Colon (tissue), 2 donors: ENCODE measurements at regions not wholly inside any gene's neighbourhood (a gene's known extent, or its start where the extent isn't known, plus 50 kb on each side); places are given as distances from the start of the nearest gene placed in this dataset.
A peak's percentile ranks its signal among the peaks of the same experiment; 100 is the strongest.

Experiments used
- FAIRE-seq: peaks from 2 replicates; lab custom pipeline; 2012; peaks lifted over from hg19 to GRCh38; lab: Jason Lieb, UNC
- donor health status: control.
- donor health status: control.

GRCh38 chr4:74649193-74649592 is 145.1 kb downstream of the BTC start:
- FAIRE-seq = no peak

DNA sequence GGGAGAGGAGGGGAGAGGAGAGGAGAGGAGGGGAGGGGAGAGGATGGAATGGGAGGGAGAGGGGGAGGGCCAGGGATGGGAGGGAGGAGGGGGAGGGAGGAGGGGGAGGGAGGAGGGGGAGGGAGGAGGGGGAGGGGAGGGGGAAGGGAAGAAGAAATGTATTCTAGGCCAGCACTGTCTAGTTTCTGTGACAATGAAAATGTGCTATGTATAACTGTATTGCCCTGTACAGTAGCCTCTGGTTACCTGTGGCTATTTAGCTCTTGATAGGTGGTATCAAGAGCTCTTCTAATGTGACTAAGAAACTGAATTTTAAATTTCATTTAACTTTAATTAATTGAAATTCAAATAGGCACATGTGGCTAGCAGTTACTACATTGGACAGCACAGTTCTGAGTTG is 143.1 kb downstream of the BTC start:
- FAIRE-seq = no peak

DNA sequence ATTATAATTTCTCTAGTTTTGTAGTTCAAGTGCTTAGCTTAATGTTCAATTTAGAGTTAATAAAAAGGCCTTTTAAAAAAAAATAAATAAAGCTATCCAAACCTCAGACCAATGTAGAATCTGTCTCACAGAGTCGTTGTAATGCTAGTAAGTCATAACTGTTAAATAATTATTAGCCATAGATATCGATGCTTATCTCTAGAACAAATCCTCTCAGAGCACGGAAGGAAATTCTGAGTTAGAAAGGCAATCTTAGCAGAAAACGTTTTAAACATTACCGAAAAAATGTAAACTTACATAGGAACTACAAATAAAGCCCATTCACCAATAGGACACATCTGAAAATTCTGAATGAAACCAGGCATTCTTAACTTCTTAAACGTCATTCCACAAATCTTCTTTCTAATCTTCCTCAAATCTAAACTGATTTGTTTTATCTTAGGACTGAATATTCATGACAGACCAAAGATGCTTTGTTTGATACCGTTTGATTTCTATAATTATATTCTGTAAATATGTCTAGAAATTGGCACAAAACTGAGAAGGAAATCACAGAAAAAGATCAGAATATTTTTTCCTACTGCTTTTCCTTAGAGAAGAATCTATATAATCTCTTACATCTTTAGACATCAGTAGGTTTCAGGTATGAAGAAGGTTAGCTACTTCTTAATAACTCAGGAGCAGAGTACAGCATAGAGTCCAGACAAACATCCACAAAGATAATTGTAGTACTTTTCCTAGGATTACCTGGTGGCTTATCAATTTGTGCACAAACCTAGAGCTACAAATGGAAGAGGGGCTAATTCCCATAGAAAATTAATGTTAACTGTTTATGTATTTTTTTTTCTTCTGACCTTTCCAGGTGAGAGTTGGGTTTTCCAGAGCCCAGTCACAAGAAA is 140.7 kb downstream of the BTC start:
- FAIRE-seq = no peak

DNA sequence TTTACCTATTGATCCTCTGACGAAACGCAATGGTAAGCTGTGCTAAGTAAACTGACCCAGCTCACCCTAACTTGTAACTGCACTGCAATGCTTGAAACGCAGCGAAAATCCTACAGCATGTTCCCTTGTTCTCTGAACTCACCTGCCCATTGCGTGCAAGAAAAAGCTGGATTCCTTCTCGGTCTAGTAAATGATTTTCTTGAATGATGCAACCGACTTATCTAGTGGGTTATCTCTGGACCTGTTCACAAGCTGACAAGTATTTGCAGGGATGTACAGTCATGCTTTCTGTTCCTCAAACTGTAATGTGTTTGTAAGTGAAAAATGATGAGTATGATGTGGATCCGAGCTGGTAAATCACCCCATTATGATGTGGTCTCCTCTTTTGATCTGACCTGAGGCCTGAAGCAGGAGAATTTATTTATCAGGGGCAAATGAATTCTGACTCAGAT is 140.1 kb downstream of the BTC start:
- FAIRE-seq = no peak

- FAIRE-seq = no peak
These were observed 137.7 kb downstream of the BTC start for GRCh38 chr4:74656596-74656995.

DNA sequence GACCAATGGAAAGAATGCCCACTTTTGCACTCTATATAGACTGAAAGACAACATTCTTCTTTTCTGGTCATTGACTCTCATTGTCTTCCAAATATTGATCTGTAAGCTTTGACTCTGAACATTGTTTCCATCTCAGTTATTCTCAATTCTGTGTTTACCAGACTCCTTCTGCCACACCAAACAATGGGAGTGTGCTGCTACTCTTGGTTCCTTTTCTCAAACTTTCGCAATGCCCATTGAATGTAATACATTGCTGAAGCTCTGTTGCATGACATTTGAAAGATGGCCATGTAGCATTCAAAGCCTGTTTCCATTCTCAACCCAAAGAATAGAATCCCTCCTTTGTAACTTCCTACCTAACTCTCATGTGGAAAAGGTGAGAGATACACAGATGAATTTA is 136.2 kb downstream of the BTC start:
- no peak for FAIRE-seq

DNA sequence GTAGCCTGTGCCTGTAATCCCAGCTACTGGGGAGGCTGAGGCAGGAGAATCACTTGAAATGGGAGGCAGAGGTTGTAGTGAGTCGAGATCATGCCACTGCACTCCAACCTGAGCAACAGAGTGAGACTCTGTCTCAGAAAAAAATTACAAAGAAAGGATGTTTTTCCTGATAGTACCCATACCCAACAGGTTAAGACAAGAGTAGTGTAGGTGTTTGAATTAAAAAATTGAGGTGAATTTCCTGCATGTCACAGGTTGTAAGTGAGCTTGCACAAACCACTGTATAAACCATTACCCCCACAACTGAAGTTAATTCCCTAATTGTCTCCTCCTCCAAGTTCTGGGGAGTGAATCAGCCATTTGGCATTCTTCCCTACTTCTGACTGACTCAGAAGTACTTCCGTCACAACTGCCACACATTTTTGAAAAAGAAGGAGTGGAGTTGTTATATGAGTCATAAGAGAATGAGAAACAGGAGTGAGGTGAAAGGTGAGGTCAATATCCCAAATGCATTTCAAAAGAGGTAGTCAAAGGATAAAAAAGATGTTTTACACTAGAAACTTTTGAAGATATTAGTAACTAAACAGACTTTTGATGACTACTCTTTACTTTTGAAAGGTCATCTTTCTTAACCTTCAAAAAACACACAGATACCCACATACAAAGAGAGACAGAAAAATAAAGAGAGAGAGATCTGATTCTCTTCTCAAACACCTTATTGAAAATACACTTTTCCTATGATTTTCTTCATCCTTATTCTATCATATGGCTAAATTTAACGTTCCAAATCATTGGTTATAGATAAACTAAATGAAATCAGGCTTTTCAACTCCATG is 134.5 kb downstream of the BTC start:
- peak; percentile 82 for FAIRE-seq

DNA sequence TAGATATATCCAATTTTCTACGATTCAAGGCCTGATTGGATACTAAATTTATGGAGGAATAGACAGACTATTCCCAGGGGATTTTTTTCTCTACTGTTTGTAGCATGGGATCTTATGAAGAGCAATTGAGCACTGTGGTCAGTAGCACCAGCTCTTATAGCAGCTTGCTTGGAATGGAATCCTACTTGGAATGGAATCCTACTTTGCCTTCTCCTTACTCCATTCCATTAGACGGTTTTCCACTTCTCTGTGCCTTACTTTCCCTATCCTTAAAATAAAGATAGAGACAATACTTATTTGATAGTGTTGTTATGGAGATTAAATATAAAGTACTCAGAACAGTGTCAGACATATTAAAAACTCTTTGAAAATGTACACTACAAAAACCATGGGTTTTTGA is 133.5 kb downstream of the BTC start:
- FAIRE-seq = no peak

- FAIRE-seq = no peak
These were observed 132.7 kb downstream of the BTC start for GRCh38 chr4:74661427-74662201.

- FAIRE-seq = no peak
These were observed 130.7 kb downstream of the BTC start for GRCh38 chr4:74663631-74664030.

DNA sequence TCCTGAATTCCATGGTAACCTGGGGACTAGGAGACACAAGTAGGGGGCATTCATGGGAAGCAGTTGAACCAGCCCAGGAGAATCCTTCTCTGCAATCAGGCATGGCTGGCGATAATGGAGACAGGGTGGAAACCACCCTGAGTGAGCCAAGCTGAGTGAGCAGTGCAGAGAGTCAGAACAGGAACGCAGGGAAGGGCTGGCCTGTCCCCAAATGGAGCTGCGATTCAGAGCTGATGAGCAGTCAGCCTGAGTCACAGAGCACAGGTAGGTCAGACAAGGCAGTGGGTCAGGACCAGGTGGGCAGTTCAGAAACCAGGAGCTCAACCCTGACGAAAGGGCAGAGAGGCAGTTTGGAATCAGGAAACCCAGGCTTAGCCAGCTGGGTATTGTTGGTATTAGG is 129.0 kb downstream of the BTC start:
- FAIRE-seq = no peak

GRCh38 chr4:74665876-74666275 is 128.4 kb downstream of the BTC start:
- no peak for FAIRE-seq

- peak; percentile 41 for FAIRE-seq
These were observed 126.9 kb downstream of the BTC start for GRCh38 chr4:74667438-74667837.

DNA sequence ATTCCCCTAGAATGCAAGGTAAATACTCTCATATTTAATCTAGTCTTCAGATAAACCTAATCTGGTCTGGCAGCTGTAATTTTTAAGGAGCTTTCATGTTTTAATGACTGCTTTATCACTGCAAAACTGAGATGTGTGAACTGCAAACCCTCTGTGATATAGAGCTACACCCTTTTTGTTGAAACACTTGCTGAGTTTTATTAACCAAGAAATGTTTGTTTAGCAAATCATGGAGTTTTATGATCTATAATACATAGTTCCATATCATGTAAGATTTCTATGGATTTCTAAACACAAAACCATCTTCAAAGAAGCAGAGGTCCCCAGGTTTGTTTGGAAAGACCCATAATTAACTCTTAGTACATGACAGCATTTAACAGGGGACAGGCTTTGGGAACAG is 126.4 kb downstream of the BTC start:
- FAIRE-seq = peak; percentile 88

DNA sequence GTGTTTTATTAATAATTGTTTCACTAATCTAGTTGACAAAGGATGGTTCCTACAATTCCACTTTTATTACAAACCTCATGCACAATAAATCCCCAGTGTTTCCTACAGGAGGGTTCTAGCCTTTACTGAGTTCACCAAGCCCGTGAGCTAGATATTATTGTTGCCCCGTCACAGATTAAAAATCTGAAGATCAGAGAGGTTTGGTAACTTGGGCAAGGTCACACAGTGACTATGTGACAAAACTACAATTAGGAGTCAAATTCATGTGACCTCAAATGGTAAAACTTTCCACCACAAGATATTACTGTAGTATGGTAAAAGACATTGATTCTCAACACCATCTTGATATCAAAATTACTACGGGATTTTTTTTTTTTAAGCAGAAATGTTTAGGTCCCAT is 124.6 kb downstream of the BTC start:
- FAIRE-seq = no peak

- FAIRE-seq = no peak
These were observed 123.7 kb downstream of the BTC start for GRCh38 chr4:74670583-74670982.

- no peak for FAIRE-seq
These were observed 123.1 kb downstream of the BTC start for GRCh38 chr4:74671080-74671698.

DNA sequence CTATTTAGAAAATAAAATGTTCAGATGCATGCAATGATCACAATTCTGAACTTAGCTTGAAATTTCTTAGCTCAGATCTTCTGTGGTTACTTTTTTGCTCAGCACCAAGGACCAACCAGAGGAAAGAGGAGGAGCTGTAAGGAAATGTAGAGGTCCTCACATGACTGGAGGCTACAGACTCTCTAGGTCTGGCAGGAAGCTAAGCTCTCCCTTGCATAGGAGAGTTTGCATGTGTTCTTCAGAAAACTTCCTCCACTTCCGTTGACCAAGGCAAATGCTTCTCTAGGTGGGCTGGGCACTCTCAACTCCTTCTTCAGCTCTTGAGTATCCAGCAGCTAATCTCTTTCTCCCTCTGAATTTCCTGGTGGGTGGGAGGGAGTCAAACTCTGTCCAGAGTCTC is 119.6 kb downstream of the BTC start:
- FAIRE-seq = no peak

- peak; percentile 47 for FAIRE-seq
These were observed 118.5 kb downstream of the BTC start for GRCh38 chr4:74675673-74676279.

DNA sequence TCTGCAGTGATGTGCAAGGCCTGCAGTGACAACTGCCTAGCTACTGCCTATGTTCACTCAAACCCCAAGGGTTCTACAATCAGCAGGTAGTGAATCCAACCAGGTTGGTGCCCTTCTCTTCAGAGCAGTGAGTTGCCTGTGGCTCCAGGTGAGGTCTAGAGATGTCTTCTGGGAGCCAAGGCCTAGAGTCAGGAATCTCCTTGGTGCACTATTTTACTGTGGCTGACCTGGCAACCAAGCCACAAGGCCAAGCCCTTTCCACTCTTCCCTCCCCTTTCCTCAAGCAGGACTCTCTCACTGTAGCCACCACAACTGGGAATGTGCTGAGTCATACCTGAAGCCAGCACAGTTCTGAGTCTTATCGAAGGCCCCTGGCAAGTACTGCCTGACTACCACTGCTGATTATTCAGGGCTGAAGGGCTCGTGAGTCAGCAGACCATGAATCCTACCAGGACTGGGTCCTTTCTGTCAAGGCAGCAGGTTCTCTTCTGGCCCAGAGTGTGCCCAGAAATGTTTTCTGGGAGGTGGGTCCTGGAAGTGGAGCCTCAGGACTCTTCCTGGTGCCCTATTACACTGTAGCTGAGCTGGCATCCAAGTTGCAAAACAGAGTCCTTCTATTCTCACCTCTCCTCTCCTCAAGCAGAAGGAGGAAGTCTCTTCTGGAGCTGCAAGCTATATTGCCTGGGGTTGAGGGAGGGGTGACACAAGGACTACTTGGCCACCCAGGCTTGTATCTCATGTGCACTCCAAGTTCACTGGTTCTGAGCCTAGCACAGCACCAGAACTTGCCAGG is 111.6 kb downstream of the BTC start:
- no peak for FAIRE-seq

- no peak for FAIRE-seq
These were observed 101.4 kb downstream of the BTC start for GRCh38 chr4:74692972-74693371.
